Coronary artery (tissue), 2 donors: ENCODE measurements at regions not wholly inside any gene's neighbourhood (a gene's known extent, or its start where the extent isn't known, plus 50 kb on each side); places are given as distances from the start of the nearest gene placed in this dataset.

Source experiments
- DNase-seq: peaks from one replicate; pipeline ENCODE4 v3.0.0-alpha.2; 2017; ENCODE audit warnings: low spot score
- H3K27ac ChIP-seq, 2 donors: fragments of 200-600 bp; sonication (generic); one replicate each; pipeline ENCODE4 v1.5.1; 2016 to 2019
- H3K4me3 ChIP-seq: fragments of 200-600 bp; sonication (generic); 2 replicates; pipeline ENCODE4 v1.5.1; 2016; ENCODE audit warnings: mild to moderate bottlenecking, moderate library complexity
- TF ChIP-seq, protein P1 (sequence below): fragments of 200-600 bp; sonication (generic); IDR thresholded peaks from one replicate; pipeline ENCODE4 v1.5.1; 2019; ENCODE audit warnings: antibody characterized with exemption

DNA sequence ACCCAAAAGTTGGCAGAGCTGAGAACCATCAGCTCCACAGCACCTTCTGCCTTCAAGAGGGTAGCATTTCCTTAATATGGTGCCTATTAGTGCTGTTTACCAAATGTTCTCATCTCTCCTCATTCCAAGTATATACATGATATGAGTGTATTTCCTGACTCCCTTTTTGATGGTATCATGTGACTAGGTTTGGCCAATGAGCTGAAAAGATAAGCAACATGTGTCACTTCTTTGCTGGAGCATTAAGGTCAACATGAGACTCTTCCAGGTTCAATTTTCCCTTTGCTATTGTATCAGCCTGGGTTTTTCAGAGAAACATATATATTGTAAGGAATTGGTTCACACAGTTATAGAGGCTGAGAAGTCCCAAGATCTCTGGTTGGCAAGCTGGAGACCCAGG is 310.9 kb downstream of the HRH4 start:
- no peak for DNase-seq
- TF ChIP-seq, protein P1, sequence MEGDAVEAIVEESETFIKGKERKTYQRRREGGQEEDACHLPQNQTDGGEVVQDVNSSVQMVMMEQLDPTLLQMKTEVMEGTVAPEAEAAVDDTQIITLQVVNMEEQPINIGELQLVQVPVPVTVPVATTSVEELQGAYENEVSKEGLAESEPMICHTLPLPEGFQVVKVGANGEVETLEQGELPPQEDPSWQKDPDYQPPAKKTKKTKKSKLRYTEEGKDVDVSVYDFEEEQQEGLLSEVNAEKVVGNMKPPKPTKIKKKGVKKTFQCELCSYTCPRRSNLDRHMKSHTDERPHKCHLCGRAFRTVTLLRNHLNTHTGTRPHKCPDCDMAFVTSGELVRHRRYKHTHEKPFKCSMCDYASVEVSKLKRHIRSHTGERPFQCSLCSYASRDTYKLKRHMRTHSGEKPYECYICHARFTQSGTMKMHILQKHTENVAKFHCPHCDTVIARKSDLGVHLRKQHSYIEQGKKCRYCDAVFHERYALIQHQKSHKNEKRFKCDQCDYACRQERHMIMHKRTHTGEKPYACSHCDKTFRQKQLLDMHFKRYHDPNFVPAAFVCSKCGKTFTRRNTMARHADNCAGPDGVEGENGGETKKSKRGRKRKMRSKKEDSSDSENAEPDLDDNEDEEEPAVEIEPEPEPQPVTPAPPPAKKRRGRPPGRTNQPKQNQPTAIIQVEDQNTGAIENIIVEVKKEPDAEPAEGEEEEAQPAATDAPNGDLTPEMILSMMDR = no peak
- H3K27ac ChIP-seq = no peak overlapping the region
- H3K4me3 ChIP-seq = no peak overlapping the region

DNA sequence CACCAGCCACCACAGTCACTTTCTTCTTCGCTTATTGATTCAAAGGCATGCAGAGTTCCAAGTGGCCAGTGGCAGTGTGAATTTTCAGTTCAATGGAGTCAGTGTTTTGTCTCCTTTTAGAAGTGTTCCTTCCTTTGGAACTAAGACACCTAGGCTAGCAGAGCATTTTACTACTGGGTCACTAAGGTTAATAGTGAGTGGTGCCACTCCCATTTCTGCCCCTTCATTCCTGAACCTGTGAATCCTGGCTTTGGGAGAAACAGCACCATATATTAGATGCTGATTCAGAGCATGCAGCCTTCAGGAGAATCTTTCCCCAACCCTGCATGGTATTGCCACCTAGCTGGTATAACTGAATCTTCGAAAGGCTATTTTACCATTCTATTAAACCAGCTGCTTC is 312.7 kb downstream of the HRH4 start:
- Histone ChIP-seq H3K4me3 (no peak overlapping the region), H3K27ac (no peak overlapping the region)
- no peak for DNase-seq
- TF ChIP-seq, protein P1 = no peak

DNA sequence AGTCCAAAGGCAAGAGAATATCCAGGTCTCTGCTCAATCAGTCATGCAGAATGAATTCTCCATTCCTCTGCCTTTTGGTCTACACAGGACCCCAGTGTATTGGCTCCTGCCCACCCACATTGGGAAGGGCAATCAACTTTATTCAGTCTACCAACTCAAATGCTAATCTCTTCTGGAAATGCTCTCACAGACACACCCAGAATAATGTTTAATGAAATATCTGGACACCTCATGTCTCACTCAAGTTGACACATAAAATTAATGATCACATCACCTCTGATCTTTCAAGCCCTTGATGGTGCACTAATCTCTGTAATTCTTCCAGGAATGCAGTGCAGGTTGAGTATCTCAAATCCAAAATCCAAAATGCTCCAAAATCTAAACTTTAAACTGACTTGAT is 315.6 kb downstream of the HRH4 start:
- no peak overlapping the region for H3K27ac ChIP-seq
- H3K4me3 ChIP-seq = no peak overlapping the region

DNA sequence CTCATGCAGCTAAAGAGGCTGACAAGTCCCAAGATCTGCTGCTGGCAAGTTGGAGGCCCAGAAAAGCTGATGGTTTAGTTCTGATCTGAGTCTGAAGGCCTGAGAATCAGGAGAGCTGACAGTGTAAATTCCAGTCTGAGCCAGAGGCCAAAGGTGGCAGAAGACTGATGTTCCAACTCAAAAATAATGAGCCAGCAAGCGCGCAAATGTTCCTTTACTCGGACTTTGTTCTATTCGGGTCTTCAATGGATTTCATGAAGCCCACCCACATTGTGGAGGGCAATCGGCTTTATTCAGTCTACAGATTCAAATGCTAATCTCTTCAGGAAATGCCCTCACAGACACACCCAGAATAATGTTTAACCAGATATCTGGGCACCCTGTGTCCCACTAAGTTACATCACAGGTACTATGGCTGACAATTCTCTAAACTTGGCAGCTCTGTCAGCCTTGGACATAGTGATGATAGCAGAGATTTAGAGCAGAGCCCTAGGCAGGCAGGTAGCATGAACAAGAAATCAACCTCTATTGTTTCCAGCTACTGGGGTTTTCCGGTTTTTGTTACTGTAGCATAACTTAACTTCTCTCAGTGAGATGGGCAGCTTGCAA is 318.5 kb downstream of the HRH4 start:
- TF ChIP-seq, protein P1 = no peak
- Histone ChIP-seq H3K4me3 (no peak overlapping the region), H3K27ac (no peak overlapping the region)
- DNase-seq = no peak

More for the DNA sequence above, 315.6 kb downstream of the HRH4 start:
- DNase-seq = no peak
- TF ChIP-seq, protein P1 = no peak

DNA sequence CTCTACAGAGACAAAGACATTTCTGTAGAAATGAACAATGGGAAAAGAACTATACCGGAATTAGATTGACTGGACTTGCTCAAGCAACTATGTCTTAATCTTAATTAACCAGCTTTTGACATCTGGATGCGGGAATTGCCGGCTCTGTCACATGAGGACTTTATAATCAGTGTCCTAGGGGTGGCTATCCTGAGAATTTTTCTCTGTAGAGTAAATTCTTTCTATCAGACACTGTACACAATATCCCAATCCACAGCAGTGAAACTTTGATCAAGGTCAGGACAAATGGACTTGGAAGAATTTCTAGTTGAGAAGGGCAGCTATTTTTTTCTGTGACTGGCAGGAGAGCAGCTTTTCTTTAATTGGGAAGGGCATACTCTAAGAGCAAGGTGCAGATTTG is 322.1 kb downstream of the HRH4 start:
- no peak overlapping the region for H3K27ac ChIP-seq
- no peak for DNase-seq
- TF ChIP-seq, protein P1 = no peak
- H3K4me3 ChIP-seq = no peak overlapping the region

DNA sequence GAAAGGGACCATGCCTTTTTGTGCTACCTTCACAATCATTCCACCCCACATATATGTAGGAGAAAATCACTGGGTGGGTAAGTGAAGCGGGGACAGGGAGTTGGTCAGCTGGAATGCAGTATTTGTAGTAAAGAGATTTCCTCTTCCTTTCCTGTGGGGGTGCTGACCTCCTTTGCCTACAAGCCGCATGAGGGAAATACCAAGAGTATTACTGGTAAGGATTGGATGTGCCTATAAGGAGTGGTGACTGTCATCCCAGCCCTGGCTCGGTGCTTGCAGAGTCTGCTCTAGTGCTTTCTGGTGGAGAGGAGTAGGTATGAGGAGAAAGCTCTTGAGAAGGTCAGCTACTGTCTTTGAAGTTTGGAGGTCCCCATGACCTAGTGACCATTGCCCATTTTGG is 324.6 kb downstream of the HRH4 start:
- no peak for DNase-seq
- TF ChIP-seq, protein P1 = no peak
- Histone ChIP-seq H3K4me3 (no peak overlapping the region), H3K27ac (no peak overlapping the region)

DNA sequence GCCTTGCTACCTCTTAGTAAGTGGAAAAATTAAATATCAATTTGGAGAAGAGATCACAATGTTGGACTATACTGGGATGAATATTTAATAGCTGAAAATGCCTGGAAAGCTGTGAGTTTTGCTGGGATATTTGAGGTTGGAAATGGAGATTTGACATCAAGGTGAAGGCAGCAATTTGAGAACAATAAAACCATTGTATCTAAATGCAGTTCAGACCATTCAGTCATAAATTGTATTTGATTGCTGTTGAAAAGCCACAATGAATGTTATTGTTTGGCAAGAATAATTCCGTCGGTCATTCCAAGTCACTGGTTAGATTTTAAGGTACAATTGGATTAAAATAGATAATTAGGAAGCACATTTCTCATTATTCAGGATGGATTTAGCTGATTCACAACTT is 325.6 kb downstream of the HRH4 start:
- Histone ChIP-seq H3K27ac (no peak overlapping the region), H3K4me3 (no peak overlapping the region)
- DNase-seq = no peak
- TF ChIP-seq, protein P1 = no peak
